ENCODE measurements at regions not wholly inside any gene's neighbourhood (a gene's known extent, or its start where the extent isn't known, plus 50 kb on each side); places are given as distances from the start of the nearest gene placed in this dataset.

GRCh38 chr6:92566632-92567031, 852.7 kb downstream of the EPHA7 start:
- no peak overlapping the region for H3K4me3 ChIP-seq (ENCODE audit: low read depth, low read length)
- no peak for TF ChIP-seq CTCF (IDR thresholded peaks at IDR 0.05; ENCODE audit: low read depth, low read length, missing control alignments)
- no peak for DNase-seq (ENCODE audit: low read depth)

- no peak for TF ChIP-seq CTCF (IDR thresholded peaks at IDR 0.05; ENCODE audit: low read depth, low read length, missing control alignments)
- DNase-seq (ENCODE audit: low read depth) = no peak
These were observed 855.0 kb downstream of the EPHA7 start for GRCh38 chr6:92564376-92564775.

GRCh38 chr6:92559611-92560010, 859.7 kb downstream of the EPHA7 start:
- H3K4me3 ChIP-seq (ENCODE audit: low read depth, low read length) = no peak overlapping the region
- TF ChIP-seq CTCF (IDR thresholded peaks at IDR 0.05; ENCODE audit: low read depth, low read length, missing control alignments) = no peak

More at GRCh38 chr6:92564376-92564775, 855.0 kb downstream of the EPHA7 start:
- H3K4me3 ChIP-seq (ENCODE audit: low read depth, low read length) = no peak overlapping the region

GRCh38 chr6:92559003-92559402, 860.4 kb downstream of the EPHA7 start:
- no peak for TF ChIP-seq CTCF (IDR thresholded peaks at IDR 0.05; ENCODE audit: low read depth, low read length, missing control alignments)
- H3K4me3 ChIP-seq (ENCODE audit: low read depth, low read length) = no peak overlapping the region
- no peak for DNase-seq (ENCODE audit: low read depth)

More at GRCh38 chr6:92559611-92560010, 859.7 kb downstream of the EPHA7 start:
- DNase-seq (ENCODE audit: low read depth) = no peak

GRCh38 chr6:92550501-92550900, 868.9 kb downstream of the EPHA7 start:
- no peak overlapping the region for H3K4me3 ChIP-seq (ENCODE audit: low read depth, low read length)
- no peak for DNase-seq (ENCODE audit: low read depth)
- TF ChIP-seq CTCF (IDR thresholded peaks at IDR 0.05; ENCODE audit: low read depth, low read length, missing control alignments) = no peak

- no peak for DNase-seq (ENCODE audit: low read depth)
These were observed 873.5 kb downstream of the EPHA7 start for GRCh38 chr6:92545861-92546260.

More at GRCh38 chr6:92545861-92546260, 873.5 kb downstream of the EPHA7 start:
- no peak for TF ChIP-seq CTCF (IDR thresholded peaks at IDR 0.05; ENCODE audit: low read depth, low read length, missing control alignments)
- no peak overlapping the region for H3K4me3 ChIP-seq (ENCODE audit: low read depth, low read length)
